ENCODE measurements at regions not wholly inside any gene's neighbourhood (a gene's known extent, or its start where the extent isn't known, plus 50 kb on each side); places are given as distances from the start of the nearest gene placed in this dataset.

GRCh38 chr3:72102112-72102616 lies 317.2 kb upstream of the PROK2 start:
- TF ChIP-seq CTCF (IDR thresholded peaks at IDR 0.05; ENCODE audit: low read length) (no peak), EZH2phosphoT487 (IDR thresholded peaks at IDR 0.05; ENCODE audit: low read length) (no peak)
